Breast epithelium (tissue), 4 donors: ENCODE measurements at regions not wholly inside any gene's neighbourhood (a gene's known extent, or its start where the extent isn't known, plus 50 kb on each side); places are given as distances from the start of the nearest gene placed in this dataset.

Source experiments
- DNase-seq, 2 donors: peaks; one replicate each; pipeline ENCODE4 v3.0.0-alpha.2; 2019; ENCODE audit warnings: low spot score in 2 of 2
- H3K27ac ChIP-seq, 2 donors: fragments of 200-600 bp; sonication (generic) in 1 of 2; one replicate each; pipeline ENCODE4 v1.5.1; 2016 to 2019; ENCODE audit warnings: mild to moderate bottlenecking in 1 of 2
- H3K27me3 ChIP-seq, 2 donors: fragments of 200-600 bp; sonication (generic) in 1 of 2; one replicate each; pipeline versions ENCODE4 v1.5.1 to v1.6.0; 2017 to 2019; ENCODE audit warnings: control low read depth in 1 of 2, mild to moderate bottlenecking in 1 of 2
- H3K36me3 ChIP-seq: fragments of 200-600 bp; one replicate; pipeline ENCODE4 v1.5.1; 2019
- H3K4me1 ChIP-seq, 2 donors: fragments of 200-600 bp; sonication (generic); one replicate each; pipeline ENCODE4 v1.5.1; 2016 to 2019; ENCODE audit warnings: control low read depth in 1 of 2
- H3K4me3 ChIP-seq, 3 donors: fragments of 200-600 bp; sonication (generic); 1 replicate in 2 of 3; 2 replicates in 1 of 3; pipeline ENCODE4 v1.5.1; 2016 to 2019; ENCODE audit warnings: mild to moderate bottlenecking in 3 of 3, moderate library complexity in 2 of 3
- H3K9me3 ChIP-seq, 2 donors: fragments of 200-600 bp; sonication (generic) in 1 of 2; one replicate each; pipeline ENCODE4 v1.5.1; 2016 to 2019; ENCODE audit warnings: control low read depth in 1 of 2
- CTCF ChIP-seq, 3 donors: fragments of 450-650 bp; IDR thresholded peaks; one replicate each; pipeline ENCODE4 v1.5.1; 2016 to 2017; ENCODE audit warnings: antibody characterized with exemption in 3 of 3, mild to moderate bottlenecking in 3 of 3, moderate library complexity in 3 of 3
- POLR2A ChIP-seq: fragments of 450-650 bp; IDR thresholded peaks from one replicate; pipeline ENCODE4 v1.6.1; 2016; ENCODE audit warnings: antibody characterized with exemption, mild to moderate bottlenecking, moderate library complexity
- POLR2AphosphoS5 ChIP-seq, 3 donors: sonication (generic); formaldehyde crosslinking; IDR thresholded peaks; one replicate each; pipeline ENCODE4 v1.6.1; 2017; ENCODE audit warnings: antibody characterized with exemption in 3 of 3
- intact Hi-C: fragments of 100-400 bp; cut with DNase I; formaldehyde crosslinking; loops from one replicate; pipeline ENCODE4 v1.15.1; 2023; ENCODE audit warnings: low total_unique reads

- Histone ChIP-seq H3K27ac (no peak overlapping the region), H3K4me3 (no peak overlapping the region), H3K36me3 (no peaks in the 10 kb centered on the region), H3K27me3 (no peaks in the 10 kb centered on the region), H3K9me3 (peaks cover 0 to 12% of the 10 kb centered on the region in 2 donors), H3K4me1 (no peaks in the 10 kb centered on the region)
- intact Hi-C loops = no loop called here
- no peak for DNase-seq
- no peak for TF ChIP-seq POLR2A
- no peak for TF ChIP-seq POLR2AphosphoS5 (IDR thresholded peaks at IDR 0.05)
- no peak for TF ChIP-seq CTCF (IDR thresholded peaks at IDR 0.05)
Observed at GRCh38 chr14:61965030-61965745, 203.0 kb downstream of the SNAPC1 start.

DNA sequence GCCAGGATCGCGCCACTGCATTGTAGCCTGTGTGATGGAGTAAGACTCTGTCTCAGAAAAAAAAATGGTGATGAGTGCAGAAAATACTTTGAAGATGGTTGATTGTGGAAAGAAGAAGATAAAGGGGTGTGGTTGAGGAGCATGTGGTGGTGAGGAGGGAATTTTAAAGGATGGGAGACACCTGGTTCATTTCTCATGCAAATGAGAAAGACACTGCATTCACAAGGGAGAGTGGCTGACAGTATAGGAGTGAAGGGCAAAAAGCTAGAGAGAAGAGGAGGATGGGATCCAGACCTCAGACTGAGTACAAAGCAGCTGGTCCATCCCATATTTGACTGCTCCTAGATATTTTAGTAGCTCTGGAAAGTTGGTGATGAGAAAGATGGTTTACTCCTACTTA, 206.0 kb downstream of the SNAPC1 start:
- H3K27ac ChIP-seq = no peak overlapping the region
- H3K4me1 ChIP-seq = no peaks in the 10 kb centered on the region
- H3K27me3 ChIP-seq = no peaks in the 10 kb centered on the region
- H3K4me3 ChIP-seq = no peak overlapping the region
- intact Hi-C loops = no loop called here
- DNase-seq = no peak
- no peak for TF ChIP-seq POLR2AphosphoS5 (IDR thresholded peaks at IDR 0.05)
- no peak for TF ChIP-seq POLR2A
- TF ChIP-seq CTCF (IDR thresholded peaks at IDR 0.05) = no peak
- H3K9me3 ChIP-seq = peaks cover 0 to under 1% of the 10 kb centered on the region in 2 donors
- no peaks in the 10 kb centered on the region for H3K36me3 ChIP-seq

- TF ChIP-seq CTCF (IDR thresholded peaks at IDR 0.05) (no peak), POLR2AphosphoS5 (IDR thresholded peaks at IDR 0.05) (no peak), POLR2A (no peak)
- intact Hi-C loops = loop anchor here (5.0 kb wide), 1 partner anchor 140 kb away; no protein-coding TSS in a partner anchor
- no peak for DNase-seq
- H3K9me3 ChIP-seq = peaks cover 10 to 16% of the 10 kb centered on the region in 2 donors
- no peaks in the 10 kb centered on the region for H3K36me3 ChIP-seq
- no peaks in the 10 kb centered on the region for H3K4me1 ChIP-seq
- no peaks in the 10 kb centered on the region for H3K27me3 ChIP-seq
- no peak overlapping the region for H3K4me3 ChIP-seq
- no peak overlapping the region for H3K27ac ChIP-seq
Observed at GRCh38 chr14:61972711-61973110, 210.5 kb downstream of the SNAPC1 start.

DNA sequence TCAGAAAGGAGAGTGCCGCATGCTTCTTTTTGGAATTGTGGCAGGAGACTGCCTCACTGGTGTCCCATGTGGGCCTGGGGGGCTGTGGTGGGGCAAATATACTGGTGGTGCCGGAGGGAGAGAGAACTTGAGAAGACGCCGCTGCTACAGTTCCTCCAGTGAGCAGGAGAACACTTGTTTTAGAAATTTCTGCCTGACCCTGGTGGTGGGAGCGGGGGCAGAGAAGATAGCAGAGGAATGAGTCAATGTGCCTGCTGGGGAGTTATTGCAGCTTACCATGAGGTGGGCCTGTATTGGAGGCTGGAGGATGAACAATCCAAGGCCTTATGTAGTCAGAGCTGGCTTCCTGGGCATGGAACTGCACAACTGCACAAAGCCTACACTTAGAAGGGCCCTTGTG, 211.8 kb downstream of the SNAPC1 start:
- Histone ChIP-seq H3K27ac (no peak overlapping the region), H3K9me3 (peaks cover 10 to 16% of the 10 kb centered on the region in 2 donors), H3K4me1 (no peaks in the 10 kb centered on the region), H3K4me3 (no peak overlapping the region), H3K27me3 (no peaks in the 10 kb centered on the region), H3K36me3 (no peaks in the 10 kb centered on the region)
- intact Hi-C loops = loop anchor here (5.0 kb wide), 1 partner anchor 138 kb away; no protein-coding TSS in a partner anchor
- TF ChIP-seq CTCF (IDR thresholded peaks at IDR 0.05) (no peak), POLR2A (no peak), POLR2AphosphoS5 (IDR thresholded peaks at IDR 0.05) (no peak)
- no peak for DNase-seq

DNA sequence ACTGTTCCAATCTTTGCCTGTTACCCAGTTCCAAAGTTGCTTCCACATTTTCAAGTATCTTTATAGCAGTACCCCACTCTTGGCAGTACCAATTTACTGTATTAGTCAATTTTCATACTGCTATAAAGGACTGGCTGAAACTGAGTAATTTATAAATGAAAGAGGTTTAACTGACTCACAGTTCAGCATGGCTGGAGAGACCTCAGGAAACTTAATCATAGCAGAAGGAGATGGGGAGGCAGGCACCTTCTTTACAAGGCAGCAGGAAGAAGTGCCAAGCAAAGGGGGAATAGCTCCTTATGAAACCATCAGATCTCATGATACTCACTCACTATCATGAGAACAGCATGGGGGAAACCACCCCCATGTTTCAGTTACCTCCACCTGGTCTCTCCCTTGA, 215.0 kb downstream of the SNAPC1 start:
- intact Hi-C loops = no loop called here
- Histone ChIP-seq H3K4me1 (no peaks in the 10 kb centered on the region), H3K36me3 (no peaks in the 10 kb centered on the region), H3K4me3 (no peak overlapping the region), H3K27me3 (no peaks in the 10 kb centered on the region), H3K27ac (no peak overlapping the region), H3K9me3 (peaks cover 10 to 16% of the 10 kb centered on the region in 2 donors)
- TF ChIP-seq CTCF (IDR thresholded peaks at IDR 0.05) (no peak), POLR2A (no peak), POLR2AphosphoS5 (IDR thresholded peaks at IDR 0.05) (no peak)
- no peak for DNase-seq
